HL-60 (cell line): ENCODE measurements at regions not wholly inside any gene's neighbourhood (a gene's known extent, or its start where the extent isn't known, plus 50 kb on each side); places are given as distances from the start of the nearest gene placed in this dataset.

Source experiments
- DNase-seq, 2 experiments: peaks; one replicate each; pipeline ENCODE4 v3.0.0-alpha.2; 2010 to 2020; ENCODE audit warnings: low read depth in 1 of 2, low spot score in 1 of 2
- H3K27ac ChIP-seq: fragments of 250-450 bp; sonication (Bioruptor Pico); replicated peaks from 2 replicates; pipeline ENCODE4 v1.5.1; 2020; ENCODE audit warnings: mild to moderate bottlenecking, moderate library complexity
- H3K27me3 ChIP-seq: fragments of 250-450 bp; sonication (Bioruptor Pico); 2 replicates; pipeline ENCODE4 v1.5.1; 2021; ENCODE audit warnings: mild to moderate bottlenecking, moderate library complexity; ENCODE audit not compliant: insufficient read depth, poor library complexity, severe bottlenecking
- H3K4me3 ChIP-seq: replicated peaks from 2 replicates; pipeline ENCODE4 v1.5.1; 2011; ENCODE audit warnings: mild to moderate bottlenecking, control low read depth, low read length; ENCODE audit not compliant: insufficient read depth
- GABPA ChIP-seq: IDR thresholded peaks from 2 replicates; pipeline ENCODE4 v1.6.1; 2012; ENCODE audit warnings: low read depth
- POLR2AphosphoS5 ChIP-seq: IDR thresholded peaks from 2 replicates; pipeline ENCODE4 v1.6.1; 2012; ENCODE audit warnings: low read depth
- REST ChIP-seq: IDR thresholded peaks from 2 replicates; pipeline ENCODE4 v1.6.1; 2012; ENCODE audit warnings: low read depth; ENCODE audit not compliant: insufficient replicate concordance
- SPI1 ChIP-seq: IDR thresholded peaks from 2 replicates; pipeline ENCODE4 v1.6.1; 2012; ENCODE audit warnings: low read depth, mild to moderate bottlenecking, borderline replicate concordance
- TF ChIP-seq, protein P1 (sequence below): IDR thresholded peaks from one replicate; pipeline ENCODE4 v1.5.1; 2011; ENCODE audit warnings: low read length, control low read depth, inconsistent platforms; ENCODE audit not compliant: insufficient read depth

DNA sequence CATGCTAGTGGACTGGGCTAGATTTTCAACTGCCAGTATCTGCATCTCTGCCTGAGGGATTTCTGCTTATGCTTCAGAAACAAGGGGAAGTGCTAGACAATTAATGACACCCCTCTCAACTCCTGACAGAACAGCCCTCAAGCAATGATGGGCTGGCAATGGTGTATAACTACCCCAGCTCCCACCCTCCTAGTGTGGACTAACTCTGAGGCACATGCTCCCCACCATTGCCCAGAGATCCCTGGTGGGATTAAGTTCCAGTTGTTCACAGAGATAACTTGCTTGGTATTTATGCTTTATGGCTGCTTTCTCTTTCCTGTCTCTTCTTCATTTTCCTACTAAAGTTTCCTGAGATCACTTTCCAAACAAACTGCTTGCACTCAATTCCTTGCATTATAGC, 113.5 kb downstream of the RPS24 start:
- TF ChIP-seq, protein P1, sequence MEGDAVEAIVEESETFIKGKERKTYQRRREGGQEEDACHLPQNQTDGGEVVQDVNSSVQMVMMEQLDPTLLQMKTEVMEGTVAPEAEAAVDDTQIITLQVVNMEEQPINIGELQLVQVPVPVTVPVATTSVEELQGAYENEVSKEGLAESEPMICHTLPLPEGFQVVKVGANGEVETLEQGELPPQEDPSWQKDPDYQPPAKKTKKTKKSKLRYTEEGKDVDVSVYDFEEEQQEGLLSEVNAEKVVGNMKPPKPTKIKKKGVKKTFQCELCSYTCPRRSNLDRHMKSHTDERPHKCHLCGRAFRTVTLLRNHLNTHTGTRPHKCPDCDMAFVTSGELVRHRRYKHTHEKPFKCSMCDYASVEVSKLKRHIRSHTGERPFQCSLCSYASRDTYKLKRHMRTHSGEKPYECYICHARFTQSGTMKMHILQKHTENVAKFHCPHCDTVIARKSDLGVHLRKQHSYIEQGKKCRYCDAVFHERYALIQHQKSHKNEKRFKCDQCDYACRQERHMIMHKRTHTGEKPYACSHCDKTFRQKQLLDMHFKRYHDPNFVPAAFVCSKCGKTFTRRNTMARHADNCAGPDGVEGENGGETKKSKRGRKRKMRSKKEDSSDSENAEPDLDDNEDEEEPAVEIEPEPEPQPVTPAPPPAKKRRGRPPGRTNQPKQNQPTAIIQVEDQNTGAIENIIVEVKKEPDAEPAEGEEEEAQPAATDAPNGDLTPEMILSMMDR: no peak
- Histone ChIP-seq H3K27me3 (peaks cover 6% of the 10 kb centered on the region), H3K27ac (no peak overlapping the region), H3K4me3 (no peak overlapping the region)
- DNase-seq: no peak

- Histone ChIP-seq H3K27me3 (peaks cover 6% of the 10 kb centered on the region), H3K27ac (no peak overlapping the region), H3K4me3 (no peak overlapping the region)
- DNase-seq: no peak
- no peak for TF ChIP-seq REST
- TF ChIP-seq POLR2AphosphoS5: no peak
- no peak for TF ChIP-seq SPI1
- TF ChIP-seq, protein P1: no peak
- TF ChIP-seq GABPA: no peak
Measured at GRCh38 chr10:78148216-78148960, 114.7 kb downstream of the RPS24 start.

GRCh38 chr10:78148961-78149612, 115.4 kb downstream of the RPS24 start:
- TF ChIP-seq SPI1: no peak
- no peak for TF ChIP-seq POLR2AphosphoS5
- TF ChIP-seq GABPA: no peak
- no peak for TF ChIP-seq REST
- TF ChIP-seq, protein P1: no peak
- no peak for DNase-seq

More at GRCh38 chr10:78148961-78149612, 115.4 kb downstream of the RPS24 start:
- no peak overlapping the region for H3K4me3 ChIP-seq
- H3K27ac ChIP-seq: no peak overlapping the region
- H3K27me3 ChIP-seq: peaks cover 6% of the 10 kb centered on the region
